ENCODE measurements at regions not wholly inside any gene's neighbourhood (a gene's known extent, or its start where the extent isn't known, plus 50 kb on each side); places are given as distances from the start of the nearest gene placed in this dataset.

DNA sequence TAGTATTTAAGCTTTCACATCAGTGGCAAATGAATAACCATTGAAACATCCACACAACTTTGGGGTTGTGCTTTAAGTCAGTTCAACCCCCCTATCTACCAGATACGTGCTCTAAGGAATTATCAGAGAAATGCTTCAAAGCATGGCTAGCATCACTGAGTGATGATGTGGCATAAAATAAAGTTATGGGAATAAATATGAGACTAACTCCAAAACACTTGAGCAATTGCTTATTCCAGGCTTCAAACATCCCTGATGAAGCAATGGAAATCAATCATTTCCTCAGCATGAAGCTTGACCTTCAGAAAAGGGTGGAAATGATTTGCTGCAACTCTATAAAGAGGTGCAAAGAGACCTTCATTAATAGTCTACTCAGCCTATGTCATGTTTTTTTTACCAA lies 292.0 kb upstream of the SMC2 start:
- DNase-seq = no peak

DNA sequence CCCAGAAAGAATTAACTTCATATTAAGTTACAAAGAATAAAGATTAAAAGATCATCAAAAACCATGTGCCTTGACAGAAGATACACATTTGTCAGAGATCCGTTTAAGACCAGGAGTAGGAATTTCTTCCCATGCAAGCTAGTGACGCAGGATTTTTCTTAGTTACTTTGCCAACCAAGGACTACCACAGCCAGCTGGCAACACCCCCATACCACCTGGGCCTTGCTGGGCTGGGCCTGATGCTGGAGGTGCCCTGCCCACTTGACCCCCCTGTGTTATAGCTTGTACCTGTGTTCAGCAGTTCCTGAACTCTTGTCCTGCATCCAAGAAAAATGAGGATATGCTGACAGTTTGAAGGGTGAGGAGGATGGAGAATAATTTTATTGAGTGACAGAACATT lies 290.9 kb upstream of the SMC2 start:
- no peak for DNase-seq

DNA sequence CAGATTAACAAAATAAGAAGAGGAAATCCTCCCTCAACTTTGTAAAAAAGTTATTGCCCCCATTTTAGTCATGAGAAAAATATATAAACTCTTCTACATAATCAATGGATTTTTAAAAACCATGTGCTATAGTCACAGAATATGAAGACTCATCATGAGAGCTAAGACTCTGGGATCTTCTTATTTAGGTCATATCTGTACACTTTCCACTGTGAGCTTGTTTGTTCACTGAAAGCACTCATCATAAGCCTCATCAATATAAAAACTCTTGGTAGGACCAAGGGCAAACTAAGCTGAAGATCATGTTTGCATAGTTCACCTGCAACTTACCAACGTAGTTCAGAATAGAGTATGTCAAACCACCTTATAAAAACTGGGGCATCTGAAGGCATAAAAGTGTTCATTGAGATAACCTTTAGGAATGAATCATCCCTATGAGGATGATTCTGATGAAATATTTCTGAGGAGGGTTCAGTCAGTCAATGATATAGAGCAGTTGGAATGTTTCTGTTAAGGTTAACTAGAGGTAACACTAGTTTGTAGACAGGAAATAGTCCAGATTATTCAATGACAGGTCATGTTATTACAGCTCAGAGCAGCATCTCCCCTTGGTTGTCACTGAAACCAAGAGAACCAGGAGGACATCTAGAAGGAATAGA lies 289.9 kb upstream of the SMC2 start:
- DNase-seq = no peak

DNA sequence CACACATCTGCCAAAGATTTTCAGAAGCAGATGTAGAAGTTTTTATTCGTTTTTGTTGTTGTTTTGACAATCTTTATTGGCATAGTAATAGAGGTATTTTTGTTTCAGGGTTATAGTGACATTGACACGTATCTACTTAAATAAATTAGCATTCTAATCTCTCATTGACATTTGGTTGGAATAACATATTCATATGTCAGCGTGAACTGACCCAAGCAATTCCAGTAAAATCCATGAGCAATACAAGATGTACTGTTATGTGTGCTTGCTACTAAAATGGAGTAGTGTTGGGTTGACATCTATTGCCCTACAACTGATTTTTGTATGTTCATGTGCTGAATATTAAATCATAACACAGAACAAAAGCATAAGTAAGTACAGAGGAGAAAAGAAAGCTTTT lies 284.4 kb upstream of the SMC2 start:
- no peak for DNase-seq

DNA sequence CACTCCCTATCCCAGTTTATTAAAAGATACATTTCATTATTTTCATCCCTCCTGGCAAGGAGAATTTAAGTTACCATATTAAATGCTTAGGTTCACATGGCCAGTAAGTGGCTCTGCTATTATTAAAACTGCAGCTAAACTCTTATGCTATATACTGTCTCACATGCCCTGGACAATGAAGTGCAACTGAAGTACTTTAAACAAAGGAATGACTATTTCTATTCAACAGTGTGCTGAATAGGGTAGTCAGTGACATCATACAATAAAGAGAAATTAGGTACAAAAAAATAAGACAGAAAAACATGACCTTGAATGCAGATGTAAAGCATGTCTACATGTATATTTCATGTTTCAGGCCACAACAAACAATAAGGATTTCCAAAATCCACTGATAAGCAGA lies 282.6 kb upstream of the SMC2 start:
- DNase-seq = no peak

DNA sequence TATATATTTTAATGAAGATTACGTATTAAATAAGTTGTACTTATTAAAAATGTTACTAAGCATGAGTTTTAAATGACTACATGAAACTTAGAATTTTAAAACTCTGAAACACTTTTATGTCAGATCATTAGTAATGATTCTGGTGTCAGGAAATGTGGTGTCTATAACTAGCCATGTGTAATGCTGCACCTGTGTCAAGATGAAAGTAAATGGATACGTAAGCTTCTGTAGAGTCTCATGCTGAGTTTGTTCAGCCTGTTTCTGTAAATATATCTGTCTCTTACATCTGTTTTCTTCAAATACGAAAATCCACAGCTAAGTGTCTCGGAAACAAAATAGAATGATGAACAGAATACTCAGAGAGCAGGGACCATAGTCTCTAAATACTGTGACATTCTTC lies 278.0 kb upstream of the SMC2 start:
- DNase-seq = no peak

DNA sequence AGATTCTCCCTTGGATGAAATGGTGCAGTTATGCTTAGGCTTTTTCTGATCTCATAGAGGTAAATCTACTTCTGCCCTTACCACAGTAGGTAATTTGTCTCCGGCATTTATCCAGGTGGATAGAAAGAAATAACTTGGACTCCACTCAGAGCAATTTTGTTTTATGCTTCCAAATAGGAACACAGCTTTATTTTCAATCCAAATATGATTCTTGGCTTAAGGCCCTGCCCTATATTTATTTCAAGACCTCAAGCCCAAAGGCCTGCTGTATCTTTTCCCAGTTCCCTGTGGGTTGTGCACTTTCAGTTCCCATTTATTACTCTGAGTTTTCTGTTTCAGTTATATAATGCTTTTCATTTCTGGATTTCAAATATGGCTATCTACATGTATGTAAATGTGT lies 274.2 kb upstream of the SMC2 start:
- no peak for DNase-seq

DNA sequence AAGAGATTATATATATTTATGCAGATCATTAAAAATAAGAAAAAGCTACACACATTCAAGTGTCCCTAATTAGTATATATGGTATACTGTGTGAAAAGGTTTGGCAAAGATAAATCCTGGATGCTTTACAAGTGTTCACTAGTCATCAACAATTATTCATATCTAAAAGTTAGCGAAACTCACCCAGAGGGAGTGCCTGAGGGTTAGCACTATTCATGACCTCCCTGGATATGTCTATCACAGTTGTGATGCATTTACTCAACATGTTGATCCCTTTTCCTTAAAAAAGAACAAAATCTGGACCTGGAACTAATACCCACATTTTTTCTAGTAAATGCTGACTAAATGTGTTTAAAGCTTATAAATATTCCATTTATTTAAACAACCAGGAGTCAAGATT lies 273.0 kb upstream of the SMC2 start:
- no peak for DNase-seq

DNA sequence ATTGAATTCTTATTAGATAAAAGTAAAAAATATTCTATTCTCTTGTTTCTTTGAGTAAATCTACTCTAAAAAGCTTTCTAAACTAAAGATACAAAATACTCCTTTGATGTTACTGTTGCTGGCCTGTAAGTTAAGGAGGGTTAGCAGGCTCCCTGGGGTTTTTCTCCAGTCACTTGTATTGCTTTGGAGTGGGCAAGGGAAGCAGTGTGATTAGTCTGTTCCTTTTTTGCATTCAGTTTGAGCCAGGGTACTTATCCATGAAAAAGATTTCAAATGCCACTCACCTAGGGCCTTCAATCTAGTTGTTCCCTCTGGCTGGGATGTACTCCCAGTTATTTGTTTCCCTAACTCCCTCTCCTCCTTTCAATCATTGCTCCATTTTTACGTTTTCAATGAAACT lies 256.2 kb upstream of the SMC2 start:
- DNase-seq = no peak

DNA sequence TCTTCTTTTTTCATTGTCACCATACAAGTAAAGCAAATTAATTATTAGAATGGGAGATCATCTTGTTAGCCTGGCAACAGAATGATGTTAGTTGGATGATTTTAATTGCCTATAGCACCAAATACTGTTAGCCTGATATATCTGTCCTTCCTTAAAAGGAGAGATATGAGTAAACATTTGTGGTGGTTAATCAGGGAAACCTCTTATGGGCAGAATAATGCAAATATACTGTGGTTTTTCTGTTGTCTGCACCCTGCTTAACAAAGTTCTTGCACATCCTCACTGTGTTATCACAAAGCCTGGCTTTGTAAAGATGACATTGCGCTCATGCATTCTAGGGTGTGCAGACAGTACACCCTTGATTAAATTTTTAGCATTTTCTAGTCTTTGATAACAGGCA lies 254.9 kb upstream of the SMC2 start:
- DNase-seq = no peak

DNA sequence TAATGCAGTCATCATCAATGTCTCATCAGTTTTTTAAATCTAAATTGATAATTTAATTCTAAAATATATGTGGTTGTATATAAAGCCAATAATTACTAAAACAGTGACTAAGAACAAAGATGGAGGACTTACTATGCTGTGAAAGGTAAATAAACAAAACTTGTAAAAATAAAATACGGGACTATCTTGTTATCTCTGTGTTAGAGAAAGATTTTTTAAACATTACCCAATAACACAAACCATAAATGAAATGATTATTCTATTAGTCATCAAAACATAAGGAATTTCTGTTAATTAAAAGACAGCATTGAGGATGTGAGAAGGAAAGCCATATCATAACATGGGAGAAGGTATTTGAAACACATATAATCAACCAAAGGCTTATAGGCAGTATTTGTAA lies 226.2 kb upstream of the SMC2 start:
- DNase-seq = no peak

DNA sequence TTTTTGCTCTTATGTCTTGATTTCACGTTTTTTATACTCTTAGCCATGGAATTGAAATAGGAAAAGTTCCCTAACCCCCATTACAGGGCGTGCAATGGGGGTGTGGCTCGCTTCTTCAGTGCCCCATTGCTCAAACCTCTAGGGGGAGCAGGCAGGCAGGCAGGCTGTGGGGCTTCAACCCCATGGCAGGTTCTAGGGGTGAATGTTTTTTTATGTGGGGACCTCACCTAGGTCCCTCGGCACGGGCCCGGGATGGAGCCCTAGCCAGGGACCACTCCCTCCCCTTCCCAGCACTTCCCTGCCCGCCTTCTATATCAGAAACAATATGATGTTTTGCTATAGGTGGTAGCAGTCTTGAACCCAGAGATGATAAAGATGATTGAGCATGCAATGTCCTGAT lies 221.3 kb upstream of the SMC2 start:
- DNase-seq = no peak

DNA sequence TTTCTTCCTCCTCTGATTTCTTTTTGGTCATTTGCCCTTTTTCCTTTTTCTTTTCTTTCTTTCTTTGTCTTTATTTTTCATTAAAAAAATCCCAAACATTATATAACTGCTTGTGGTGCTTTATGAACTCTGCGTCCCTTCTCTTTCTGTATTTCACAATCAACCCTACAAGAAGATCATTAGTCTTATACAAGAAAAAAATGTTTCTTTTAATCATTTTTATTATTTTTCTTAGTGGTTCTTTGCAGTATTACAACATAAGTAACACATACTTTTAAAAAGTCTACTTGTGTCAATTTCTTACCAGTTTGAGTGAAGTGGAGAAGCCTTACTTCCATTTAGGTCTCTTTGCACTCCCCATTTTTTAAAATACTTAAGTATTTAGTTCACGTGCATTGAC lies 212.7 kb upstream of the SMC2 start:
- DNase-seq = no peak

DNA sequence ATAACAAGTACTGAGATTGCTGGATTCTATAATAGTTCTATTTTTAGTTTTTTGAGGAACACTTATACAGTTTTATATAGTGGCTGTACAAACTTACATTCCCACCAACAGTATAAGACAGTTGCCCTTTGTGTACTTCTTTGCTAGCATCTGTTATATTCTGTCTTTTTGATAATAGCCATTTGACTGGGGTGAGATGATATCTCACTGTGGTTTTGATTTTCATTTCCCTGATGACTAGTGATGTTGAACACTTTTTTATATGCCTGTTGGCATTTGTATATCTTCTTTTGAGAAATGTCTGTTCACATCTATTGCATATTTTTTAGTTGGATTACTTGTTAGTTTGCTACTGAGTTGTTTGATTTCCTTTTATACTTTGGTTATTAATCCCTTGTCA lies 204.1 kb upstream of the SMC2 start:
- DNase-seq = no peak

DNA sequence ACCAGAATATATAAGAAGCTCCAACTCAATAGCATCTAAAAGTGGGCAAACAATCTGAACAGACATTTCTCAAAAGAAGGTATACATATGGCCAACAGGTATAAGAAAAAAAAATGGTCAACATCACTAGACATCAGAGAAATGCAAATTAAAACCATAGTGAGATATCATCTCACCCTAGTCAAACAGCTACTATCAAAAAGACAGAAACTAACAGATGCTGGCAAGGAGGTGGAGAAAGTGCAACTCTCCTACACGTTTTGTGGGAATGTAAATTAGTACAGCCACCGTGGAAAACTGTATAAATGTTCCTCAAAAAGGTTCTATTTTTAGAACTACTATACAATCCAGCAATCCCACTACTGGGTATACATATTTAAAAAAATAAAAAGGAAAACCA lies 199.9 kb upstream of the SMC2 start:
- no peak for DNase-seq

DNA sequence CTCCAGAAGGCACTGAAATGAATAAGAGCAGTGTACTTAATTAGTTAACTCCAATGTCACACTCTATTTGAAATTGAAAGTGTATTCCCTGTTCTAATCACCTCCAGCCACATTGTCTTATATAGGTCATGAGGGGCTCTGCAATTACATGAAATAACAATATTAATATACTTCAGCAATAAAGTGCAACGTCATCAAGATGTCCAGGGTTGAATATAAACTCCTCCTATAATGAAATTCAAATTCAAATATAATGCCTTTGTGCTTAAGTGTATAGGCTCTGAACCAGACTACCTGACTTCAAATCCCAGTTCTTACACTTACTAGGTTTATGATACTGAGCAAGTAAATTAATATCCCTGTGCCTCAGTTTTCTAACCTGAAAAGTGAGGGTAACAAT lies 195.6 kb upstream of the SMC2 start:
- DNase-seq = no peak

DNA sequence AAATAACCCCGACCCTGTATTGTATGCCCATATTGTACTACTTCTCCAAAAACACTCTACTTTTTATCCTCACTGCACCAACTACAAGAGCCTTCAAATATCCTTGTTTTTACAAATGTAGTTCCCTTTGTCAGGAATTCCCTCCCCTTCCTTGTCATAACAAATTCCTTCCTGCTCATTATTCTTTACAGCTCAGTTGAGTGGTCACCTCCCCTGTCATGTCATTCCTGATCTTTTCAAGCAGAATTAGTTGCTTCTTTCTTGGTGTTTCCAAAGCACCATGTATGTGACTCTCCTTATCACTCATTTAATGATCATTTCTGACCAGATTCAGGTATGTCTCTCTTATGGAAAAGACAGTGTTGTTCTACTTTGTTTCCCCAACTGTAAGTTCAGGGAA lies 194.2 kb upstream of the SMC2 start:
- no peak for DNase-seq

DNA sequence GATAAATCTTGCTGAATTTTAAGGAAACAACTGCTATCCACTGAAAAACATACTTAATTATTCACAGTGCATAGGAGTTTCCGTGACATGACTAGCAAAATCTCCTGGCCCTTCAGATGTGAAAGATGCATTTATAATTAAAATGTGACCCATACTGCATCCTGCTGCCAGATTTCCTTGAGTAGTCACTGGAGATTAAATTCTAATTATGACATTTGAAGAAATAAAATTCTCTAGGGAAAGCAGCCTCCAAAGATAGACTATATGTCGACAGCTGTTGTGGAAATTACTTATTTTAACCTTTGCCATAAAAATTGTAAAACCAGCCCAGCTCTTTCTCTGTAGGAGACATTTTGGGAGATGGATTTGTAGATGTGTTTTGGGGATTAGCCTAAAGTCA lies 193.6 kb upstream of the SMC2 start:
- no peak for DNase-seq

DNA sequence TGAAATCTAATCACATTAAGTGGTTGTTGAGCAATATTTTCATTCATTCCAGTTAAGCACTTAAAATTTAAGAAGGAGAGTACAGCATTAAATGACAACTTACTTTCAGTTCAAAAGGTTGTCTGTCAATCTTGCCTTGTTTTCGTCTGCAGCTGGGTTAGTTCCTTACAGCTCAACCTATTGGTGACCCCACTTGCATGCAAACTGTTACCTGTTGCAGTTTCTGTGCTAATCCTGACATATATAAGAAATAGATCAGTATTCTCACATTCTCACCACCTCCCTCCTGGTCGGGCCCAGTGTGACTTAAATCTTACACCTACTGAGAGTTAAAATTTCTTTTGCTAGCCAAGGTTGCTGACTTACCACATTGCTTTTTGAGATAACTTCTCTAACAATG lies 191.8 kb upstream of the SMC2 start:
- DNase-seq = no peak

DNA sequence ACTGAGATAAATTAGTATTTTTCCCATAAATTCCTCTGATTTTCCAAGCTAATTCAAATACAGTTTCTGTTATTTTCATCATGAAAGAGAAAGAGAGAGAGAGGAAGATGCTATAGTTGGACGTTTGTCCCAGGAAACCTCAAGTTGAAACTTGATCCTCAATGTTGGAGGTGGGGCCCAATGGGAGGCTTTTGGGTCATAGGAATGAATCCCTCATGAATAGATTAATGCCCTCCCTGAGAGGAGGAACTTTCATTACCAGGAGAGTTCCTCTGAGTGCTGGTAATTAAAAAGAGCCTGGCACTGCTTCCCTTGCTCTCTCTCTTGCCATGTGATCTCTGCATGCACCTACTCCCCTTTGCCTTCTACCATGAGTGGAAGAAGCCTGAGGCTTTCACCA lies 189.9 kb upstream of the SMC2 start:
- DNase-seq = no peak

DNA sequence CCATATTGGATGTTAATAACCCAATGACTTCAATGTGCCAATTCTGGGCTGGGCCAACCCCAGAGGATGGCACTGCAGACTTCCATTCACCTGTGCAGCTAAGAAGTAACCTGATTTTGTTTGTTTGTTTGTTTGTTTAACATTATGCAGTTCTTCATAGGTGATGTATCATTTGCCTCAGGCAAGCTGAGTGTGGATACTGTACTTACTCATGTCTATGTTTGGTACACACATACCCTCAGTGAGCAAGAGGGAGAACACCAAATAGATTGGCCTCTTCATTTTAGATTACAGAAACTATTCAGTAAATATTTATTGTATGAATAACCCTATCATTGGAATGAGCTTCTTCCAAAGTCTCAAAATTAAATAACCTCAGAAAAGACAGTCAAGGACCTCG lies 180.2 kb upstream of the SMC2 start:
- no peak for DNase-seq

DNA sequence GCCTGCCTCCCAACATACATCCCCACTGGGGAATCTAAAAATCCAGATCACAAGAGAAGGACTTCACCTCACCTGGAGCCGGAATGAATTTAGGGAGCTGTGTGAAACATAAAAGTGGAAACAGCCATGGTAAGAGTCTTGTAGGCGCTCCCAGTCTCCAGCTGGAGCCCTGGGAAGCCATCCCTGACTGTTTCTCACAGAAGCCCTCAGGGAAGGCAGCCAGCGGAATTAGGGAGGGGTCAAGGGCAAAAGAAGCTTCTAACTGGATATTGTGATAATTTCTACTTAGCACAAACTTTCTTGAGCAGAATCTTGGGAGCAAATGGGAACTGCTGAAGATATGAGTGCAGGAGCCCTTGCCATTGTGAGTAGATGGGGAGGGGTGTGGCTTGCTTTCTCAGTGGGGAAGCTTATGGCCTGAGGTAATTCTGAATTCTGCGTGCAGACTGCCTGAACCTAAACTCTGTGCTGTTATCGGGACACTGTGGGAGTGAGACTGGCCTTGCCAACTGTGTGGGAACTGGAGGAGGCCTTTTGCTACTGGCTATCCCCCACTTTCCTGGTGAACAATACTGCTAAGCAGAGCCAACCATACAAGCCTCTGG lies 174.4 kb upstream of the SMC2 start:
- DNase-seq = no peak

DNA sequence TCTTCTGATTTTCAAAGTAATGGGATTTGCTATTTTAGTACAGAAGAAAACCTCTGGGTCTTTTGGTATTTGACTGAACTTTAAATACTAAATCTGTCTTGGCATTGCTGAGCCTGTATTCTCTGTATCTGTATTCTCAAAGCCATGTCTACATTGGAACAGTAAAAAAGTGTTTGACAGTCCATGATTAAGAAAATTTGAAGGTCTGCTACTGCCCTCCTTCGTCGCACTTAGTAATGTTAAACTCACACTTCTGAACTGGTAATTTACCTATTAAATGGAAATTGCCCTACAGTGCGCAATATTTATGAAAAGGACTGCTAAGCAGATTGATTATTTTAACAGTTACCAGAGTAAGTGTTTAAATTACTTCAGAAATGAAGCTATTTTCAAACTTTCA lies 165.7 kb upstream of the SMC2 start:
- DNase-seq = no peak

DNA sequence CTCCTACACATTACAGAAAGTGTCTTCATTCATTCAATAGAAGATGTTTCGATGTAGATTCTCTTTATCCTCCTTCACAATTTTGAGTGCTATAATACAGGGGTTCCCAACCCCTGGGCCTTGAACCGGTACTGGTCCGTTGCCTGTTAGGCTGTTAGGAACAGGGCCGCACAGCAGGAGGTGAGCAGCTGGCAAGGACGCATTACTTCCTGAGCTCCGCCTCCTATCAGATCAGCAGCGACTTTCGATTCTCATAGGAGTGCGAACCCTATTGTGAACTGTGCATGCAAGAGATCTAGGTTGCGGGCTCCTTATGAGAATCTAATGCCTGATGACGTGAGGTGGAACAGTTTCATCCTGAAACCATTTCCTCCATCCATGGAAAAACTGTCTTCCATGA lies 153.0 kb upstream of the SMC2 start:
- DNase-seq = no peak

DNA sequence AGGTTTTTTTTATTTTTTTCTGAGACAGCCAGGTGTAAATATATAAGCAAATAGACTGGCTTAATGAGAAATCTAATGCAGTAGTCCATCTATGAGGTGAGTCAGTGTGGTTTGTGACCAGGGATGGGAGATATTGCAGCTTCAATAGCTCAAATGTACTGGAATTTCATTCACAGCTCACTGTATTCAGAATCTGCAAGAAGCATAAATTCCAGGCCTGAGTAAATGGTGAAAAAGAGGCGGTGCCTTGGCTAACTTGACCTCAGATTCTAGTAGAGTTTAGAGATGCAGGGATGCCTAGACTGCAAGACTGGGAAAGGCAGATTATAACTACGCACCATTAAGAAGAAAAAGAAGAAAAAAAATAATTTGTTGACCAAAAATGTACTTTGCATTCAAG lies 151.9 kb upstream of the SMC2 start:
- DNase-seq = no peak

DNA sequence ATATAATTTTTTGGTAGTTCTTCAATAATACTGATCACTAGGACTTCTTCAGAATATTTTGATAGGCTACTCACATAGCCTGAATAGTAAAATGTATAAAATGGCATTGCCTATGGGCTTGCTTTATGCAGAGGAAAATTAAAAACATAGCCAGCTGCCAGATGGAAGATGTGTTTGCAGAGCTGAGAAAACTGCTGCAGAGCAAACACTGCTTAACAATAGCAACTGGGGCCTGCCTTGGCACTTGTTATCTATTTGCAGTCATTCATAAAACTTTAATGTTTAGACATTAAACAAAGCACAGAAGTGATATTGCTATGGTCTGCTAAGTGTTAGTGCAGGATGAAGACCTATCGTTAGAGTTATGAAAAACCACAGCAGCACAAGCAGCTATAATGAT lies 151.5 kb upstream of the SMC2 start:
- DNase-seq = no peak
